B cell (primary cell): ENCODE measurements at regions not wholly inside any gene's neighbourhood (a gene's known extent, or its start where the extent isn't known, plus 50 kb on each side); places are given as distances from the start of the nearest gene placed in this dataset.

Experiments
- ATAC-seq: fragments of 200-7000 bp; cut with Tn5 transposase; one replicate; pipeline ENCODE4 v1.10.0; 2021; ENCODE audit warnings: low read depth, mild to moderate bottlenecking, moderate number of reproducible peaks, moderate library complexity
- CTCF ChIA-PET: fragments of 350-600 bp; sonication (Branson Sonifier 250); formaldehyde crosslinking; loops from one replicate; lab custom pipeline; 2021; ENCODE audit warnings: antibody characterized with exemption, inconsistent platforms; lab: Charles Lee
- POLR2A ChIA-PET: fragments of 350-600 bp; sonication (Branson Sonifier 250); formaldehyde crosslinking; loops from one replicate; lab custom pipeline; 2021; ENCODE audit warnings: antibody characterized with exemption; lab: Charles Lee
- DNase-seq: peaks from one replicate; pipeline ENCODE4 v3.0.0; 2013
- H2AFZ ChIP-seq: 2 replicates; pipeline ENCODE4 v1.6.1; 2012; ENCODE audit warnings: mild to moderate bottlenecking, low read depth, low read length; ENCODE audit not compliant: insufficient read depth, poor library complexity, severe bottlenecking
- H3K27ac ChIP-seq, 2 donors: 1 replicate in 1 of 2; 2 replicates in 1 of 2; pipeline ENCODE4 v1.5.1; 2012 to 2013; ENCODE audit warnings: low read length in 2 of 2, mild to moderate bottlenecking in 2 of 2, moderate library complexity in 1 of 2
- H3K27me3 ChIP-seq, 4 experiments: fragments of 200-600 bp in 1 of 4; sonication (generic) in 1 of 4; replicated peaks in 1 of 4; 1 replicate in 2 of 4; 2 replicates in 2 of 4; pipeline versions ENCODE4 v1.6.1 to v1.7.0; 2013 to 2016; ENCODE audit warnings: low read length in 3 of 4, mild to moderate bottlenecking in 2 of 4, mixed read lengths in 1 of 4, moderate library complexity in 1 of 4; ENCODE audit not compliant: insufficient read depth in 4 of 4, control insufficient read depth in 3 of 4; ENCODE audit errors: control extremely low read depth in 1 of 4
- H3K36me3 ChIP-seq, 2 experiments: replicated peaks in 1 of 2; 1 replicate in 1 of 2; 2 replicates in 1 of 2; pipeline versions ENCODE4 v1.6.1 to v1.7.1; 2013; ENCODE audit warnings: low read length in 1 of 2; ENCODE audit not compliant: insufficient read depth in 2 of 2, control insufficient read depth in 1 of 2; ENCODE audit errors: control extremely low read depth in 1 of 2, extremely low read depth in 1 of 2
- H3K4me1 ChIP-seq, 2 donors: fragments of 200-600 bp in 1 of 2; sonication (generic) in 1 of 2; 1 replicate in 1 of 2; 2 replicates in 1 of 2; pipeline versions ENCODE4 v1.5.1 to v1.6.1; 2013 to 2017; ENCODE audit warnings: low read length in 2 of 2; ENCODE audit not compliant: control insufficient read depth in 2 of 2, insufficient read depth in 2 of 2
- H3K4me2 ChIP-seq: replicated peaks from 2 replicates; pipeline ENCODE3; 2012; ENCODE audit warnings: mild to moderate bottlenecking, low read depth, low read length; ENCODE audit not compliant: poor library complexity, severe bottlenecking
- H3K4me3 ChIP-seq, 5 experiments: fragments of 200-600 bp in 1 of 5; sonication (generic) in 1 of 5; 1 replicate in 3 of 5; 2 replicates in 2 of 5; pipeline versions ENCODE4 v1.5.1 to v1.7.0; 2011 to 2016; ENCODE audit warnings: low read length in 4 of 5, mild to moderate bottlenecking in 4 of 5, low read depth in 2 of 5, control low read depth in 1 of 5, moderate library complexity in 1 of 5; ENCODE audit not compliant: insufficient read depth in 1 of 5; ENCODE audit errors: control extremely low read depth in 1 of 5, extremely low read depth in 1 of 5
- H3K79me2 ChIP-seq: fragments of 200-600 bp; sonication (generic); one replicate; pipeline ENCODE4 v1.6.0; 2016; ENCODE audit warnings: low read length; ENCODE audit not compliant: control insufficient read depth, insufficient read depth
- H3K9ac ChIP-seq: fragments of 200-600 bp; sonication (generic); 2 replicates; pipeline ENCODE4 v1.6.1; 2017; ENCODE audit warnings: mild to moderate bottlenecking, low read length, moderate library complexity
- H3K9me3 ChIP-seq, 3 donors: one replicate each; pipeline versions ENCODE4 v1.6.1 to v1.7.1; 2013; ENCODE audit warnings: low read length in 2 of 3; ENCODE audit not compliant: control insufficient read depth in 2 of 3, insufficient read depth in 1 of 3; ENCODE audit errors: control extremely low read depth in 1 of 3
- H4K20me1 ChIP-seq: 2 replicates; pipeline ENCODE4 v1.6.0; 2012; ENCODE audit warnings: mild to moderate bottlenecking, low read length; ENCODE audit not compliant: insufficient read depth, control insufficient read depth, poor library complexity, severe bottlenecking
- H3K27ac Mint-ChIP-seq: one replicate; pipeline ENCODE4 v1.8.0; 2021; ENCODE audit warnings: mixed read lengths
- H3K27me3 Mint-ChIP-seq: one replicate; pipeline ENCODE4 v1.8.0; 2021; ENCODE audit warnings: mixed read lengths
- H3K4me1 Mint-ChIP-seq: one replicate; pipeline ENCODE4 v1.8.0; 2021; ENCODE audit warnings: mixed read lengths
- H3K4me3 Mint-ChIP-seq: one replicate; pipeline ENCODE4 v1.8.0; 2021; ENCODE audit warnings: mixed read lengths
- H3K9me3 Mint-ChIP-seq: one replicate; pipeline ENCODE4 v1.8.0; 2022; ENCODE audit warnings: mixed read lengths; ENCODE audit not compliant: insufficient read depth
- CTCF ChIP-seq: fragments of 200-600 bp; IDR thresholded peaks from one replicate; pipeline ENCODE4 v1.8.0; 2022; ENCODE audit warnings: antibody characterized with exemption, mild to moderate bottlenecking
- EZH2 ChIP-seq: IDR thresholded peaks from 2 replicates; pipeline ENCODE4 v1.6.1; 2012; ENCODE audit warnings: borderline replicate concordance, low read depth, mild to moderate bottlenecking, moderate library complexity, low read length; ENCODE audit not compliant: insufficient read depth, poor library complexity, severe bottlenecking
- WGBS: methylation state at CpG from one replicate; pipeline ENCODE4 v1.1.5; 2013; ENCODE audit warnings: missing lambda C conversion rate; ENCODE audit not compliant: insufficient coverage; 5-methylcytosine and 5-hydroxymethylcytosine counted together
- intact Hi-C: fragments of 100-400 bp; cut with micrococcal nuclease; formaldehyde crosslinking; loops from one replicate; pipeline ENCODE4 v1.10.0; 2022

DNA sequence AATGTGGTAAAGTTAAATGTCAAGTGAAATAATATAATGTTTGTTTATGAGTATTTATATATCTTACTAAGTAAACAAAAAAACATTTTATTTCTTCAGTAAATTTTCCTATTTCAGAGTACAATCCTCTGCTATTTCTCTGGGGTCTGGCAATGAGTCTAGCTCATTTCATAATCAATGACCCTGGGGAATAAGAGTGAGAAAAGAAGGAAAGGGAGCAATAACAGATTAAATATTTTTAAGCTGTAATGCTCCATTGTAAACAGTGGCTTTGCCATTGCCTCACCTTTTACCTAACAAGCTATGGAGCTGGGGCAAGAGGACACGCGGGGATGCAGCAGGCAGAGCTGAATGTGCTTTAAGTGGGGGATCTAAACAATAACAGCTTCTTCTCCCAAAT, 1071.9 kb downstream of the FLRT2 start:
- Histone ChIP-seq H3K36me3 (no peaks in the 10 kb centered on the region), H3K4me2 (no peak overlapping the region), H3K4me1 (no peaks in the 10 kb centered on the region), H3K9ac (no peak overlapping the region), H3K9me3 (peaks cover 0 to 8% (median 0%) of the 10 kb centered on the region in 3 donors), H3K27me3 (no peaks in the 10 kb centered on the region), H3K79me2 (no peaks in the 10 kb centered on the region), H4K20me1 (no peaks in the 10 kb centered on the region), H2AFZ (no peak overlapping the region), H3K27ac (no peak overlapping the region), H3K4me3 (no peak overlapping the region)
- Mint-ChIP-seq H3K4me3 (no peak overlapping the region), H3K9me3 (no peaks in the 10 kb centered on the region), H3K27me3 (no peaks in the 10 kb centered on the region), H3K4me1 (no peaks in the 10 kb centered on the region), H3K27ac (no peak overlapping the region)
- POLR2A ChIA-PET: no interaction called here
- DNase-seq (no peak), ATAC-seq (no peak)
- CTCF ChIA-PET: no interaction called here
- intact Hi-C loops: no loop called here
- no CpG with 5 or more reads among the region's 2 CpGs for WGBS
- no peak for TF ChIP-seq EZH2
- no peak for TF ChIP-seq CTCF

GRCh38 chr14:86597279-86597678, 1067.3 kb downstream of the FLRT2 start:
- POLR2A ChIA-PET: no interaction called here
- Histone ChIP-seq H4K20me1 (no peaks in the 10 kb centered on the region), H3K9ac (no peak overlapping the region), H3K27ac (no peak overlapping the region), H3K4me3 (no peak overlapping the region), H3K79me2 (no peaks in the 10 kb centered on the region), H3K9me3 (peaks cover 0 to 3% (median 3%) of the 10 kb centered on the region in 3 donors), H3K4me1 (no peaks in the 10 kb centered on the region), H3K27me3 (no peaks in the 10 kb centered on the region), H3K36me3 (no peaks in the 10 kb centered on the region), H3K4me2 (no peak overlapping the region), H2AFZ (no peak overlapping the region)
- Mint-ChIP-seq H3K4me3 (no peak overlapping the region), H3K4me1 (no peaks in the 10 kb centered on the region), H3K27me3 (no peaks in the 10 kb centered on the region), H3K9me3 (no peaks in the 10 kb centered on the region), H3K27ac (no peak overlapping the region)
- no peak for DNase-seq
- intact Hi-C loops: no loop called here
- no peak for ATAC-seq
- 63% methylated on average over 2 of the region's 4 CpGs for WGBS
- TF ChIP-seq EZH2 (no peak), CTCF (no peak)
- CTCF ChIA-PET: no interaction called here
